ENCODE measurements at regions not wholly inside any gene's neighbourhood (a gene's known extent, or its start where the extent isn't known, plus 50 kb on each side); places are given as distances from the start of the nearest gene placed in this dataset.
"Not testable (repeated sequence)": the region's sequence is repeated elsewhere in the genome, so short reads cannot be mapped to it uniquely, and the experiment has no call there.

DNA sequence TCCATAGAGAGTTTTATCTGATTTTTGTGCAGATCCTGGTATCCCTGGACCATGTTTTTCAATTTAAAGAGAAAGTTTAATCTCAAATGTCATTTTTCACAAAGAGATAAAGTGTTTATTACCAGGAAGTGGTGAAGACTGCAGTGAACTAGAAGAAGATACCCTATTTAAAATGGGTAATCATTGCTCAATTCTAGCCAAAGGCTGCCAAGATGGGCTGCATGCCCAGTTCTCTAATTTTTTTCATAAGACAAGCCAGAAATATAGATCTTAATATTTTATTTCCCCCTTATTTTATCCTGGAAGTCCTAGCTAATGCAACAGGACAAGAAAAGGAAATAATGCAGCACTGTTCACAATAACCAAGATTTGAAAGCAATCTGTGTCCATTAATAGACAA, 343.5 kb downstream of the PCNX1 start:
- H3K27ac ChIP-seq: no peak overlapping the region
- H3K4me3 ChIP-seq: no peak overlapping the region
- H3K4me1 ChIP-seq: no peaks in the 10 kb centered on the region
- DNase-seq (no peak), ATAC-seq (ENCODE audit: low FRiP score in 2 of 2) (no peak)
- no peaks in the 10 kb centered on the region for H3K9me3 ChIP-seq
- no peaks in the 10 kb centered on the region for H3K27me3 ChIP-seq
- no peak for TF ChIP-seq EP300 (IDR thresholded peaks at IDR 0.05)
- TF ChIP-seq, protein P1, sequence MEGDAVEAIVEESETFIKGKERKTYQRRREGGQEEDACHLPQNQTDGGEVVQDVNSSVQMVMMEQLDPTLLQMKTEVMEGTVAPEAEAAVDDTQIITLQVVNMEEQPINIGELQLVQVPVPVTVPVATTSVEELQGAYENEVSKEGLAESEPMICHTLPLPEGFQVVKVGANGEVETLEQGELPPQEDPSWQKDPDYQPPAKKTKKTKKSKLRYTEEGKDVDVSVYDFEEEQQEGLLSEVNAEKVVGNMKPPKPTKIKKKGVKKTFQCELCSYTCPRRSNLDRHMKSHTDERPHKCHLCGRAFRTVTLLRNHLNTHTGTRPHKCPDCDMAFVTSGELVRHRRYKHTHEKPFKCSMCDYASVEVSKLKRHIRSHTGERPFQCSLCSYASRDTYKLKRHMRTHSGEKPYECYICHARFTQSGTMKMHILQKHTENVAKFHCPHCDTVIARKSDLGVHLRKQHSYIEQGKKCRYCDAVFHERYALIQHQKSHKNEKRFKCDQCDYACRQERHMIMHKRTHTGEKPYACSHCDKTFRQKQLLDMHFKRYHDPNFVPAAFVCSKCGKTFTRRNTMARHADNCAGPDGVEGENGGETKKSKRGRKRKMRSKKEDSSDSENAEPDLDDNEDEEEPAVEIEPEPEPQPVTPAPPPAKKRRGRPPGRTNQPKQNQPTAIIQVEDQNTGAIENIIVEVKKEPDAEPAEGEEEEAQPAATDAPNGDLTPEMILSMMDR (IDR thresholded peaks at IDR 0.05): no peak
- TF ChIP-seq POLR2A (IDR thresholded peaks at IDR 0.05): no peak
- TF ChIP-seq POLR2AphosphoS5 (IDR thresholded peaks at IDR 0.05): no peak
- no peaks in the 10 kb centered on the region for H3K36me3 ChIP-seq

DNA sequence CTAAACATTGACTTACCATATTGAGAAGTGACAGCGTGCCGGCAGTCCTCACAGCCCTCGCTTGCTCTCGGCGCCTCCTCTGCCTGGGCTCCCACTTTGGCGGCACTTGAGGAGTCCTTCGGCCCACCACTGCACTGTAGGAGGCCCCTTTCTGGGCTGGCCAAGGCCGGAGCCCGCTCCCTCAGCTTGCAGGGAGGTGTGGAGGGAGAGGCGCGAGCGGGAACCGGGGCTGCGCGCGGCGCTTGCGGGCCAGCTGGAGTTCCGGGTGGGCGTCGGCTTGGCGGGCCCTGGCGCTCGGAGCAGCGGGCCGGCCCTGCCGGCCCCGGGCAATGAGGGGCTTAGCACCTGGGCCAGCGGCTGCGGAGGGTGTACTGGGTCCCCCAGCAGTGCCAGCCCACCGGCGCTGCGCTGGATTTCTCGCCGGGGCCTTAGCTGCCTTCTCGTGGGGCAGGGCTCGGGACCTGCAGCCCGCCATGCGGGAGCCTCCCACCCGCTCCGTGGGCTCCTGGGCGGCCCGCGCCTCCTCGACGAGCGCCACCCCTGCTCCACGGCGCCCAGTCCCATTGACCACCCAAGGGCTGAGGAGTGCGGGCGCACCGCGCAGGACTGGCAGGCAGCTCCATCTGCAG, 346.9 kb downstream of the PCNX1 start:
- DNase-seq: peak in 1 of 2 donors; percentile 80
- not testable (repeated sequence) for H3K4me1 ChIP-seq; H3K36me3 ChIP-seq; H3K27me3 ChIP-seq; ATAC-seq (ENCODE audit: low FRiP score in 2 of 2); H3K27ac ChIP-seq
- WGBS, 2 donors: 81 to 97% methylated on average over 7 to 51 of the region's 53 CpGs
- H3K9me3 ChIP-seq: peaks cover 3 to 13% (median 9%) of the 10 kb centered on the region in 4 donors
- H3K4me3 ChIP-seq: peak overlapping the region in 1 of 4 donors; percentile 27

DNA sequence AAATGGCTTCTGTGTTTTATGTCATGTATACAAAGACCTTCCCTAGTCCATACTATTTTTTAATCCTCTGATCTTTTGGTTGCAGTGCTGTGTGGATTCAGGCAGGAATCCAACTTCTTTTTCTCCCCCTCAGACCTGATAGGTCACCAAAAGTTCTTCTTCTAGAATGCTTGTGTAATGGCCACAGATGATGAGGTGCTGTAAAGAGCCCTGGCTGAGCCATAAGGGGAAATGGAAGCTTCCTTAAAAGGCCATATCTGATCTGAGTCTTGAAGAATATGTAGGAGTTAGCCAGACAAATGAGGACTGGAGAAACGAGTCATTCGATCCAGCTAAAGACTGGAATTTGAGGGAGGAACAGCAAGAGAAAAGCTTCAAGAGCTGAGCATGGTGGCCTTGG, 353.9 kb downstream of the PCNX1 start:
- ATAC-seq (ENCODE audit: low FRiP score in 2 of 2) (no peak), DNase-seq (no peak)
- 40 to 56% methylated on average over 2 of the region's 2 CpGs for WGBS, 2 donors
- no peaks in the 10 kb centered on the region for H3K36me3 ChIP-seq
- no peaks in the 10 kb centered on the region for H3K27me3 ChIP-seq
- H3K9me3 ChIP-seq: peaks cover 3 to 19% (median 13%) of the 10 kb centered on the region in 4 donors
- H3K4me3 ChIP-seq: no peak overlapping the region
- no peak overlapping the region for H3K27ac ChIP-seq
- no peaks in the 10 kb centered on the region for H3K4me1 ChIP-seq
- TF ChIP-seq POLR2A (IDR thresholded peaks at IDR 0.05) (no peak), POLR2AphosphoS5 (IDR thresholded peaks at IDR 0.05) (no peak), EP300 (IDR thresholded peaks at IDR 0.05) (no peak)
- TF ChIP-seq, protein P1 (IDR thresholded peaks at IDR 0.05): no peak

DNA sequence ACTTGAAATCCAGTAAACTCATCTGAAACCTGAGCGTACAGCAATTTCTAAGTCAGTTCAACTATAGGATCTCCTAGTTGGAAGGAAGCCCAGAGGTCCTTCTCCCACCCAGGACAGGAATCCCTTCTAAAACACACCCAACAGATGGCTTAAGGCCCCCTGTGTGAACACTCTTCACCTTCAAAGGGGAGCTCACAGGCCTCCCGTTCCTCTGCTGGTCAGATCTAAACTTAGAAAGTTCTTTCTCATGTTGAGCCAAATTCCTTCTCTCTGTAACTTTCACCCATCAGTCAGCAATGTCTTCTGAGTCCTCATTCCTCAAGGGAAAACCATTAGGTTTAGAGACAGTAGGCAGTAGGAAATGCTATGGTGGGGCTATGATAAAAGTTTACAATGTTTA, 355.2 kb downstream of the PCNX1 start:
- Histone ChIP-seq H3K27me3 (no peaks in the 10 kb centered on the region), H3K4me3 (no peak overlapping the region), H3K27ac (no peak overlapping the region), H3K4me1 (peaks cover 0 to 4% (median 0%) of the 10 kb centered on the region in 4 donors), H3K36me3 (no peaks in the 10 kb centered on the region), H3K9me3 (peaks cover 3 to 19% (median 13%) of the 10 kb centered on the region in 4 donors)
- TF ChIP-seq EP300 (IDR thresholded peaks at IDR 0.05) (no peak), POLR2AphosphoS5 (IDR thresholded peaks at IDR 0.05) (no peak), POLR2A (IDR thresholded peaks at IDR 0.05) (no peak)
- TF ChIP-seq, protein P1 (IDR thresholded peaks at IDR 0.05): no peak
- WGBS, 2 donors: 71% methylated on average over 2 of the region's 2 CpGs
- ATAC-seq (ENCODE audit: low FRiP score in 2 of 2) (no peak), DNase-seq (no peak)

DNA sequence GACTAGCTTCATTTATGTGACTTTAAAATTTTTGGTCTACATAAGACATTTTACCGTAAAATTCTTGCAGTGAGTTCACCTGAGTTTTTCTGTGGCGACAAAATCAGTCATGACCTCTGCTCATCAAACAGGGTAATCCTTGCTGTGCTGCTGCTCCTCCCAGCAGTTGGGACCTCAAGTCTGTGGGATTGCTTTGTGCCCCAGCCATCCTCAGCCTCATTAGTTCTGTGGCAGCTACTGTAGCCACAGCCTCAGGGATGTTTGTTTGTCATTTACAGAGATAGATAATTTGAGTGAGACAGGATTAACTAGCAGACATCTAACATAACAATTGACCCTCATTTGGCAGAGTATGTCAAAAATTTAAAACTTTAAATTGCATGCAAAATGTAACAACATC, 357.0 kb downstream of the PCNX1 start:
- Histone ChIP-seq H3K27ac (no peak overlapping the region), H3K27me3 (no peaks in the 10 kb centered on the region), H3K4me1 (peaks cover 0 to 9% (median 0%) of the 10 kb centered on the region in 4 donors), H3K36me3 (no peaks in the 10 kb centered on the region), H3K4me3 (no peak overlapping the region), H3K9me3 (peaks cover 0 to 5% (median 3%) of the 10 kb centered on the region in 4 donors)
- DNase-seq (no peak), ATAC-seq (ENCODE audit: low FRiP score in 2 of 2) (no peak)
- TF ChIP-seq POLR2AphosphoS5 (IDR thresholded peaks at IDR 0.05) (no peak), EP300 (IDR thresholded peaks at IDR 0.05) (no peak), POLR2A (IDR thresholded peaks at IDR 0.05) (no peak)
- TF ChIP-seq, protein P1 (IDR thresholded peaks at IDR 0.05): no peak
- 84 to 91% methylated on average over 2 of the region's 2 CpGs for WGBS, 2 donors
